HepG2 (cell line): ENCODE measurements at regions not wholly inside any gene's neighbourhood (a gene's known extent, or its start where the extent isn't known, plus 50 kb on each side); places are given as distances from the start of the nearest gene placed in this dataset.

Experiments used
- ATAC-seq: fragments of 200-7000 bp; cut with Tn5 transposase; 3 replicates; pipeline ENCODE4 v1.9.1; 2020; ENCODE audit warnings: mild to moderate bottlenecking, moderate library complexity
- BruUV-seq: library from RNA; stranded (reverse); fragments of 400-500 nt; replicated peaks from 2 replicates; lab custom pipeline; 2021; lab: Mats Ljungman, UMichigan
- CTCF ChIA-PET: fragments of 300-600 bp; formaldehyde crosslinking; extraction: SDS; loops from one replicate; lab custom pipeline; 2021; ENCODE audit warnings: low total read pairs, inconsistent platforms, low intra/inter-chr PET ratio; lab: Yijun Ruan, JAX
- POLR2A ChIA-PET: fragments of 350-600 bp; sonication (Branson Sonifier 250); formaldehyde crosslinking; loops from one replicate; lab custom pipeline; 2020; ENCODE audit warnings: antibody characterized with exemption, inconsistent platforms; lab: Yijun Ruan, JAX
- DNase-seq: peaks from one replicate; pipeline ENCODE4 v3.0.0-alpha.2; 2015; ENCODE audit warnings: low spot score
- FAIRE-seq: peaks from 3 replicates; lab custom pipeline; 2011; peaks lifted over from hg19 to GRCh38; lab: Jason Lieb, UNC
- H2AFZ ChIP-seq: one replicate; pipeline ENCODE4 v1.6.1; 2011; ENCODE audit warnings: low read length, inconsistent platforms
- H3K27ac ChIP-seq: fragments of 300-600 bp; 3 replicates; pipeline ENCODE4 v1.8.0; 2011; ENCODE audit warnings: mixed run types, mild to moderate bottlenecking, mixed read lengths, low read length, inconsistent platforms; ENCODE audit not compliant: insufficient read depth; ENCODE audit errors: extremely low read length
- H3K27me3 ChIP-seq, 2 experiments: fragments of 200-600 bp in 1 of 2; 2 replicates in 1 of 2; 3 replicates in 1 of 2; pipeline versions ENCODE4 v1.6.0 to v1.8.0; 2011; ENCODE audit warnings: low read length in 2 of 2, mild to moderate bottlenecking in 2 of 2, moderate library complexity in 2 of 2, inconsistent platforms in 1 of 2; ENCODE audit not compliant: insufficient read depth in 2 of 2, control insufficient read depth in 1 of 2
- H3K36me3 ChIP-seq, 2 experiments: fragments of 200-600 bp in 1 of 2; replicated peaks in 1 of 2; 2 replicates in 1 of 2; 3 replicates in 1 of 2; pipeline versions ENCODE4 v1.5.1 to v1.8.0; 2011; ENCODE audit warnings: low read length in 2 of 2, inconsistent platforms in 1 of 2; ENCODE audit not compliant: insufficient read depth in 2 of 2, control insufficient read depth in 1 of 2
- H3K4me1 ChIP-seq: 2 replicates; pipeline ENCODE4 v1.5.1; 2012; ENCODE audit warnings: low read length, inconsistent platforms; ENCODE audit not compliant: insufficient read depth
- H3K4me2 ChIP-seq: 2 replicates; pipeline ENCODE4 v1.6.0; 2011; ENCODE audit warnings: low read depth, low read length, inconsistent platforms
- H3K4me3 ChIP-seq, 3 experiments: fragments of 200-600 bp in 1 of 3; sonication (generic), shearing (Covaris generic) in 1 of 3; replicated peaks in 1 of 3; 2 replicates each; pipeline ENCODE4 v1.5.1; 2011 to 2016; ENCODE audit warnings: low read length in 3 of 3, inconsistent platforms in 2 of 3, low read depth in 2 of 3, mild to moderate bottlenecking in 2 of 3, control low read depth in 1 of 3, mixed read lengths in 1 of 3; ENCODE audit not compliant: insufficient read depth in 1 of 3
- H3K79me2 ChIP-seq: one replicate; pipeline ENCODE4 v1.6.1; 2011; ENCODE audit warnings: low read length, inconsistent platforms; ENCODE audit not compliant: insufficient read depth
- H3K9ac ChIP-seq: 2 replicates; pipeline ENCODE4 v1.6.0; 2011; ENCODE audit warnings: mild to moderate bottlenecking, low read depth, low read length, inconsistent platforms; ENCODE audit not compliant: insufficient read depth
- H3K9me3 ChIP-seq: 2 replicates; pipeline ENCODE4 v1.5.1; 2012; ENCODE audit warnings: mild to moderate bottlenecking, low read length
- H4K20me1 ChIP-seq: 2 replicates; pipeline ENCODE4 v1.6.0; 2011; ENCODE audit warnings: inconsistent platforms, mild to moderate bottlenecking, low read length, moderate library complexity; ENCODE audit not compliant: insufficient read depth
- ATF2 ChIP-seq: sonication (generic); formaldehyde crosslinking; IDR thresholded peaks from 2 replicates; pipeline ENCODE4 v1.4.0; 2020; ENCODE audit warnings: missing genetic modification reagents
- KLF6 ChIP-seq: IDR thresholded peaks from 2 replicates; pipeline ENCODE4 v1.8.0; 2016; ENCODE audit warnings: missing biosample characterization, missing genetic modification reagents
- MAFF ChIP-seq: IDR thresholded peaks from 2 replicates; pipeline ENCODE4 v1.6.1; 2011; ENCODE audit warnings: low read depth, low read length, improper control_type of control experiment
- MAFK ChIP-seq, 2 experiments: IDR thresholded peaks in 1 of 2; conservative IDR thresholded peaks in 1 of 2; 2 replicates each; pipeline ENCODE4 v1.6.1; 2011; ENCODE audit warnings: improper control_type of control experiment in 2 of 2, low read length in 2 of 2
- MAZ ChIP-seq, 2 experiments: sonication (generic) in 1 of 2; formaldehyde crosslinking in 1 of 2; IDR thresholded peaks; 2 replicates each; pipeline versions ENCODE4 v1.5.0 to v1.6.1; 2012 to 2020; ENCODE audit warnings: low read depth in 2 of 2, mild to moderate bottlenecking in 2 of 2, borderline replicate concordance in 1 of 2, improper control_type of control experiment in 1 of 2, low read length in 1 of 2, missing genetic modification reagents in 1 of 2, moderate library complexity in 1 of 2
- PBX3 ChIP-seq: sonication (generic); formaldehyde crosslinking; IDR thresholded peaks from 2 replicates; pipeline ENCODE4 v1.8.1; 2023; ENCODE audit warnings: missing genetic modification reagents, inconsistent platforms, borderline replicate concordance
- RELA ChIP-seq: sonication (generic); formaldehyde crosslinking; IDR thresholded peaks from 2 replicates; pipeline ENCODE4 v1.4.0; 2020; ENCODE audit warnings: missing genetic modification reagents
- REST ChIP-seq, 2 experiments: IDR thresholded peaks; 2 replicates each; pipeline ENCODE4 v1.6.1; 2011 to 2012; ENCODE audit warnings: low read length in 2 of 2, borderline replicate concordance in 1 of 2, low read depth in 1 of 2, mild to moderate bottlenecking in 1 of 2, moderate library complexity in 1 of 2
- TBL1XR1 ChIP-seq: fragments of 150-350 bp; IDR thresholded peaks from 2 replicates; pipeline ENCODE4 v1.6.1; 2014; ENCODE audit warnings: borderline replicate concordance, low read length; ENCODE audit not compliant: partially characterized antibody
- ZNF451 ChIP-seq: sonication (generic); formaldehyde crosslinking; IDR thresholded peaks from 2 replicates; pipeline ENCODE4 v1.5.0; 2020; ENCODE audit warnings: mild to moderate bottlenecking, missing genetic modification reagents
- ZNF660 ChIP-seq: sonication (generic); formaldehyde crosslinking; IDR thresholded peaks from 2 replicates; pipeline ENCODE4 v1.5.1; 2020; ENCODE audit warnings: mild to moderate bottlenecking, low read depth, missing genetic modification reagents, borderline replicate concordance
- ZNF781 ChIP-seq: sonication (generic); formaldehyde crosslinking; IDR thresholded peaks from 2 replicates; pipeline ENCODE4 v1.5.1; 2020; ENCODE audit warnings: borderline replicate concordance, mild to moderate bottlenecking, missing genetic modification reagents; ENCODE audit errors: not compliant biosample characterization
- WGBS: methylation state at CpG from one replicate; pipeline ENCODE4 v1.1.6; 2017; ENCODE audit warnings: low lambda C conversion rate; 5-methylcytosine and 5-hydroxymethylcytosine counted together
- in situ Hi-C: cut with HindIII; loops from 2 replicates; pipeline ENCODE4 v1.10.0; 2017; ENCODE audit warnings: low pct_unique_long_range_greater_than_20kb; ENCODE audit not compliant: extremely low pct_ligation_motif_present
- intact Hi-C: fragments of 100-400 bp; cut with micrococcal nuclease; formaldehyde crosslinking; loops from one replicate; pipeline ENCODE4 v1.10.0; 2022; ENCODE audit not compliant: unreplicated experiment

GRCh38 chr1:187718527-187718926, 889.8 kb downstream of the PLA2G4A start:
- Histone ChIP-seq H3K36me3 (no peaks in the 10 kb centered on the region), H3K9me3 (no peaks in the 10 kb centered on the region), H2AFZ (no peak overlapping the region), H3K27ac (no peak overlapping the region), H3K9ac (no peak overlapping the region), H3K79me2 (no peaks in the 10 kb centered on the region), H3K4me1 (no peaks in the 10 kb centered on the region), H3K4me3 (no peak overlapping the region), H3K4me2 (no peak overlapping the region), H4K20me1 (no peaks in the 10 kb centered on the region), H3K27me3 (no peaks in the 10 kb centered on the region)
- in situ Hi-C loops (no loop called here), intact Hi-C loops (no loop called here)
- no peak for FAIRE-seq
- no TSS peak for BruUV-seq
- ChIA-PET CTCF (no interaction called here), POLR2A (no interaction called here)
- DNase-seq, result no peak
- ATAC-seq, result no peak
- TF ChIP-seq MAFK (conservative IDR thresholded peaks at IDR 0.05 in 1 of 2, IDR thresholded peaks at IDR 0.05 in 1 of 2; ENCODE audit: low read length in 2 of 2) (peak; percentile 93 to 98), ZNF451 (CRISPR knock-in tag) (no peak), MAFF (peak; percentile 97), KLF6 (no peak), PBX3 (CRISPR knock-in tag) (no peak)
- 14% methylated on average over 3 of the region's 3 CpGs for WGBS

- H4K20me1 ChIP-seq, result no peaks in the 10 kb centered on the region
- H3K4me1 ChIP-seq, result no peaks in the 10 kb centered on the region
- no TSS peak for BruUV-seq
- no peak overlapping the region for H3K4me2 ChIP-seq
- no peak overlapping the region for H3K4me3 ChIP-seq
- no peak for DNase-seq
- intact Hi-C loops (no loop called here), in situ Hi-C loops (no loop called here)
- H3K79me2 ChIP-seq, result no peaks in the 10 kb centered on the region
- H3K9ac ChIP-seq, result no peak overlapping the region
- ATAC-seq, result no peak
- ChIA-PET POLR2A (no interaction called here), CTCF (no interaction called here)
- no peaks in the 10 kb centered on the region; the same call in none of the 2 replicates for H3K9me3 ChIP-seq
- H3K27me3 ChIP-seq, result no peaks in the 10 kb centered on the region
- no peak for FAIRE-seq
- no peaks in the 10 kb centered on the region for H3K36me3 ChIP-seq
- H2AFZ ChIP-seq, result no peak overlapping the region
- no peak overlapping the region for H3K27ac ChIP-seq
- TF ChIP-seq ATF2 (no peak), TBL1XR1 (no peak), RELA (CRISPR knock-in tag) (no peak), REST (IDR thresholded peaks at IDR 0.05; ENCODE audit: borderline replicate concordance in 1 of 2, low read depth in 1 of 2, low read length in 2 of 2) (no peak), ZNF781 (CRISPR knock-in tag) (no peak), ZNF660 (CRISPR knock-in tag) (no peak), MAZ (IDR thresholded peaks at IDR 0.05; ENCODE audit: borderline replicate concordance, low read depth, low read length) (no peak), MAZ (CRISPR knock-in tag; IDR thresholded peaks at IDR 0.05; ENCODE audit: low read depth) (no peak)
Observed at GRCh38 chr1:187721216-187721615, 892.5 kb downstream of the PLA2G4A start.
